ENCODE measurements at regions not wholly inside any gene's neighbourhood (a gene's known extent, or its start where the extent isn't known, plus 50 kb on each side); places are given as distances from the start of the nearest gene placed in this dataset.

- TF ChIP-seq POLR2A (IDR thresholded peaks at IDR 0.05) = no peak
- no peak for TF ChIP-seq CTCF (IDR thresholded peaks at IDR 0.05)
Observed at GRCh38 chr1:106223213-106223612, 833.3 kb upstream of the PRMT6 start.
